ENCODE measurements at regions not wholly inside any gene's neighbourhood (a gene's known extent, or its start where the extent isn't known, plus 50 kb on each side); places are given as distances from the start of the nearest gene placed in this dataset.
"Not testable (repeated sequence)": the region's sequence is repeated elsewhere in the genome, so short reads cannot be mapped to it uniquely, and the experiment has no call there.

GRCh38 chr7:114169389-114169788 is 245.2 kb upstream of the FOXP2 start:
- ATAC-seq; H3K27me3 Mint-ChIP-seq; H3K27ac Mint-ChIP-seq; H3K36me3 Mint-ChIP-seq (ENCODE audit: low read depth); H3K4me1 Mint-ChIP-seq; H3K9me3 Mint-ChIP-seq (ENCODE audit: low read depth); CTCF ChIA-PET; DNase-seq; H3K4me3 Mint-ChIP-seq; POLR2A ChIA-PET; intact Hi-C loops (cut with DNase I, micrococcal nuclease): not testable (repeated sequence)

GRCh38 chr7:114160925-114161324 is 242.1 kb upstream of the PPP1R3A start:
- intact Hi-C loops (cut with DNase I, micrococcal nuclease) = no loop called here
- Mint-ChIP-seq H3K27me3 (no peaks in the 10 kb centered on the region), H3K27ac (no peak overlapping the region), H3K4me1 (no peaks in the 10 kb centered on the region), H3K36me3 (ENCODE audit: low read depth) (no peaks in the 10 kb centered on the region), H3K9me3 (ENCODE audit: low read depth) (no peaks in the 10 kb centered on the region), H3K4me3 (no peak overlapping the region)
- POLR2A ChIA-PET = no interaction called here
- CTCF ChIA-PET = interaction anchor here (0.6 kb wide), 1 partner anchor 68 kb away, joined by 3 read pairs; no protein-coding TSS in a partner anchor
- DNase-seq = no peak
- no peak for ATAC-seq

GRCh38 chr7:114158854-114159253 is 240.0 kb upstream of the PPP1R3A start:
- Mint-ChIP-seq H3K9me3 (ENCODE audit: low read depth) (no peaks in the 10 kb centered on the region), H3K27me3 (no peaks in the 10 kb centered on the region), H3K27ac (no peak overlapping the region), H3K36me3 (ENCODE audit: low read depth) (no peaks in the 10 kb centered on the region), H3K4me1 (no peaks in the 10 kb centered on the region), H3K4me3 (no peak overlapping the region)
- CTCF ChIA-PET = no interaction called here
- ATAC-seq (no peak), DNase-seq (no peak)
- intact Hi-C loops (cut with DNase I, micrococcal nuclease) = no loop called here
- POLR2A ChIA-PET = no interaction called here

- H3K4me1 Mint-ChIP-seq = no peaks in the 10 kb centered on the region
- H3K4me3 Mint-ChIP-seq = no peak overlapping the region
- intact Hi-C loops (cut with DNase I, micrococcal nuclease) = no loop called here
- ChIA-PET CTCF (no interaction called here), POLR2A (no interaction called here)
- no peak for ATAC-seq
- no peak overlapping the region for H3K27ac Mint-ChIP-seq
- H3K36me3 Mint-ChIP-seq (ENCODE audit: low read depth) = no peaks in the 10 kb centered on the region
- no peaks in the 10 kb centered on the region for H3K27me3 Mint-ChIP-seq
- H3K9me3 Mint-ChIP-seq (ENCODE audit: low read depth) = no peaks in the 10 kb centered on the region
- DNase-seq = no peak
Observed at GRCh38 chr7:114158275-114158674, 239.5 kb upstream of the PPP1R3A start.

GRCh38 chr7:114156178-114156577 is 237.4 kb upstream of the PPP1R3A start:
- no peak overlapping the region for H3K27ac Mint-ChIP-seq
- H3K27me3 Mint-ChIP-seq = no peaks in the 10 kb centered on the region
- H3K9me3 Mint-ChIP-seq (ENCODE audit: low read depth) = no peaks in the 10 kb centered on the region
- POLR2A ChIA-PET = no interaction called here
- H3K4me1 Mint-ChIP-seq = no peaks in the 10 kb centered on the region
- H3K4me3 Mint-ChIP-seq = no peak overlapping the region
- CTCF ChIA-PET = no interaction called here
- DNase-seq (no peak), ATAC-seq (no peak)
- intact Hi-C loops (cut with DNase I, micrococcal nuclease) = no loop called here
- no peaks in the 10 kb centered on the region for H3K36me3 Mint-ChIP-seq (ENCODE audit: low read depth)

GRCh38 chr7:114155116-114156110 is 236.6 kb upstream of the PPP1R3A start:
- ChIA-PET CTCF (no interaction called here), POLR2A (no interaction called here)
- no peak for ATAC-seq
- intact Hi-C loops (cut with DNase I, micrococcal nuclease) = no loop called here
- no peak for DNase-seq
- H3K36me3 Mint-ChIP-seq (ENCODE audit: low read depth) = no peaks in the 10 kb centered on the region
- no peak overlapping the region for H3K27ac Mint-ChIP-seq
- H3K9me3 Mint-ChIP-seq (ENCODE audit: low read depth) = no peaks in the 10 kb centered on the region
- H3K27me3 Mint-ChIP-seq = no peaks in the 10 kb centered on the region
- H3K4me3 Mint-ChIP-seq = no peak overlapping the region
- no peaks in the 10 kb centered on the region for H3K4me1 Mint-ChIP-seq

GRCh38 chr7:114153700-114154099 is 234.9 kb upstream of the PPP1R3A start:
- intact Hi-C loops (cut with DNase I, micrococcal nuclease) = no loop called here
- no peak for ATAC-seq
- no peak overlapping the region for H3K4me3 Mint-ChIP-seq
- ChIA-PET CTCF (interaction anchor here (1.3 kb wide), 1 partner anchor 12 kb away, joined by 3 read pairs; no protein-coding TSS in a partner anchor), POLR2A (no interaction called here)
- no peaks in the 10 kb centered on the region for H3K9me3 Mint-ChIP-seq (ENCODE audit: low read depth)
- H3K27ac Mint-ChIP-seq = no peak overlapping the region
- no peaks in the 10 kb centered on the region for H3K4me1 Mint-ChIP-seq
- H3K27me3 Mint-ChIP-seq = no peaks in the 10 kb centered on the region
- no peaks in the 10 kb centered on the region for H3K36me3 Mint-ChIP-seq (ENCODE audit: low read depth)
- DNase-seq = no peak

GRCh38 chr7:114152314-114152938 is 233.6 kb upstream of the PPP1R3A start:
- Mint-ChIP-seq H3K36me3 (ENCODE audit: low read depth) (no peaks in the 10 kb centered on the region), H3K4me3 (no peak overlapping the region), H3K27me3 (no peaks in the 10 kb centered on the region), H3K4me1 (no peaks in the 10 kb centered on the region), H3K9me3 (ENCODE audit: low read depth) (no peaks in the 10 kb centered on the region), H3K27ac (no peak overlapping the region)
- no peak for ATAC-seq
- intact Hi-C loops (cut with DNase I, micrococcal nuclease) = no loop called here
- CTCF ChIA-PET = no interaction called here
- POLR2A ChIA-PET = no interaction called here
- no peak for DNase-seq

- H3K27ac Mint-ChIP-seq = no peak overlapping the region
- H3K4me1 Mint-ChIP-seq = no peaks in the 10 kb centered on the region
- no peaks in the 10 kb centered on the region for H3K36me3 Mint-ChIP-seq (ENCODE audit: low read depth)
- no peaks in the 10 kb centered on the region for H3K27me3 Mint-ChIP-seq
- ChIA-PET CTCF (no interaction called here), POLR2A (no interaction called here)
- ATAC-seq (no peak), DNase-seq (no peak)
- H3K4me3 Mint-ChIP-seq = no peak overlapping the region
- intact Hi-C loops (cut with DNase I, micrococcal nuclease) = no loop called here
- H3K9me3 Mint-ChIP-seq (ENCODE audit: low read depth) = no peaks in the 10 kb centered on the region
Observed at GRCh38 chr7:114151777-114152176, 233.0 kb upstream of the PPP1R3A start.

GRCh38 chr7:114150689-114151088 is 231.9 kb upstream of the PPP1R3A start:
- no peaks in the 10 kb centered on the region for H3K36me3 Mint-ChIP-seq (ENCODE audit: low read depth)
- no peak overlapping the region for H3K27ac Mint-ChIP-seq
- ATAC-seq (no peak), DNase-seq (no peak)
- no peaks in the 10 kb centered on the region for H3K9me3 Mint-ChIP-seq (ENCODE audit: low read depth)
- ChIA-PET CTCF (interaction anchor here (0.6 kb wide), 1 partner anchor 213 kb away, joined by 3 read pairs; no protein-coding TSS in a partner anchor), POLR2A (no interaction called here)
- intact Hi-C loops (cut with DNase I, micrococcal nuclease) = no loop called here
- no peaks in the 10 kb centered on the region for H3K4me1 Mint-ChIP-seq
- no peak overlapping the region for H3K4me3 Mint-ChIP-seq
- H3K27me3 Mint-ChIP-seq = no peaks in the 10 kb centered on the region

GRCh38 chr7:114148779-114149178 is 230.0 kb upstream of the PPP1R3A start:
- Mint-ChIP-seq H3K4me1 (no peaks in the 10 kb centered on the region), H3K27me3 (no peaks in the 10 kb centered on the region), H3K4me3 (no peak overlapping the region), H3K36me3 (ENCODE audit: low read depth) (no peaks in the 10 kb centered on the region), H3K9me3 (ENCODE audit: low read depth) (no peaks in the 10 kb centered on the region), H3K27ac (no peak overlapping the region)
- CTCF ChIA-PET = interaction anchor here (0.7 kb wide), 1 partner anchor 25 kb away, joined by 3 read pairs; no protein-coding TSS in a partner anchor
- ATAC-seq (no peak), DNase-seq (no peak)
- POLR2A ChIA-PET = no interaction called here
- intact Hi-C loops (cut with DNase I, micrococcal nuclease) = no loop called here

- Mint-ChIP-seq H3K9me3 (ENCODE audit: low read depth) (no peaks in the 10 kb centered on the region), H3K27me3 (no peaks in the 10 kb centered on the region), H3K4me1 (no peaks in the 10 kb centered on the region), H3K36me3 (ENCODE audit: low read depth) (no peaks in the 10 kb centered on the region), H3K4me3 (no peak overlapping the region), H3K27ac (no peak overlapping the region)
- intact Hi-C loops (cut with DNase I, micrococcal nuclease) = no loop called here
- POLR2A ChIA-PET = no interaction called here
- CTCF ChIA-PET = no interaction called here
- DNase-seq (no peak), ATAC-seq (no peak)
Observed at GRCh38 chr7:114141415-114141814, 222.6 kb upstream of the PPP1R3A start.
